HCT116 (cell line): ENCODE measurements at regions not wholly inside any gene's neighbourhood (a gene's known extent, or its start where the extent isn't known, plus 50 kb on each side); places are given as distances from the start of the nearest gene placed in this dataset.

Experiments
- ATAC-seq: fragments of 200-7000 bp; cut with Tn5 transposase; 2 replicates; pipeline ENCODE4 v1.9.1; 2020; ENCODE audit warnings: mild to moderate bottlenecking, moderate library complexity
- BruUV-seq: library from RNA; stranded (reverse); fragments of 400-500 nt; replicated peaks from 2 replicates; lab custom pipeline; 2021; lab: Mats Ljungman, UMichigan
- CTCF ChIA-PET: fragments of 300-600 bp; sonication (Branson Sonifier 250); formaldehyde crosslinking; loops from one replicate; lab custom pipeline; 2021; ENCODE audit warnings: antibody characterized with exemption; lab: Charles Lee
- POLR2A ChIA-PET: fragments of 300-600, 350-600 bp; sonication (Branson Sonifier 250); formaldehyde crosslinking; loops from one replicate; lab custom pipeline; 2021; ENCODE audit warnings: antibody characterized with exemption; lab: Charles Lee
- RAD21 ChIA-PET, 2 experiments: fragments of 300-600 bp; sonication (Branson Sonifier 250); formaldehyde crosslinking; loops; one replicate each; lab custom pipeline; 2023; ENCODE audit warnings: low total read pairs in 2 of 2; ENCODE audit not compliant: uncharacterized antibody in 2 of 2, unreplicated experiment in 2 of 2, low non-redundant PET in 1 of 2; lab: Charles Lee
- DNase-seq: peaks from one replicate; pipeline ENCODE4 v3.0.0-alpha.2; 2010; ENCODE audit warnings: low read depth, low spot score
- H2AFZ ChIP-seq: fragments of 200-600 bp; shearing (Covaris generic), sonication (generic); 2 replicates; pipeline ENCODE4 v1.6.1; 2017; ENCODE audit warnings: low read depth, mixed run types, mixed read lengths, antibody characterized with exemption, low read length; ENCODE audit not compliant: poor library complexity, severe bottlenecking
- H3K27ac ChIP-seq: 2 replicates; pipeline ENCODE4 v1.5.1; 2012; ENCODE audit warnings: low read depth, low read length
- H3K27me3 ChIP-seq: fragments of 200-600 bp; sonication (generic); 2 replicates; pipeline ENCODE4 v1.6.1; 2016; ENCODE audit warnings: mixed run types, low read length, mixed read lengths; ENCODE audit not compliant: insufficient read depth
- H3K36me3 ChIP-seq, 2 experiments: fragments of 200-500 bp in 1 of 2; fragments of 200-600 bp in 1 of 2; sonication (Bioruptor generic) in 1 of 2; sonication (generic) in 1 of 2; 2 replicates each; pipeline versions ENCODE4 v1.5.1 to v1.6.1; 2014 to 2016; ENCODE audit warnings: low read length in 2 of 2, inconsistent platforms in 1 of 2, mixed read lengths in 1 of 2, mixed run types in 1 of 2; ENCODE audit not compliant: insufficient read depth in 2 of 2, control insufficient read depth in 1 of 2
- H3K4me1 ChIP-seq, 2 experiments: fragments of 200-600 bp in 1 of 2; sonication (generic) in 1 of 2; 2 replicates each; pipeline versions ENCODE4 v1.5.1 to v1.6.1; 2012 to 2017; ENCODE audit warnings: low read length in 2 of 2, inconsistent platforms in 1 of 2, mild to moderate bottlenecking in 1 of 2, mixed read lengths in 1 of 2, mixed run types in 1 of 2, moderate library complexity in 1 of 2; ENCODE audit not compliant: insufficient read depth in 2 of 2, control insufficient read depth in 1 of 2
- H3K4me2 ChIP-seq: fragments of 200-600 bp; sonication (generic); 2 replicates; pipeline ENCODE4 v1.6.1; 2017; ENCODE audit warnings: mixed run types, low read length, mixed read lengths
- H3K4me3 ChIP-seq, 2 experiments: fragments of 200-600 bp in 1 of 2; sonication (generic) in 1 of 2; replicated peaks in 1 of 2; 2 replicates each; pipeline ENCODE4 v1.5.1; 2011 to 2016; ENCODE audit warnings: low read length in 2 of 2, control low read depth in 1 of 2, low read depth in 1 of 2, mild to moderate bottlenecking in 1 of 2, mixed read lengths in 1 of 2, mixed run types in 1 of 2
- H3K79me2 ChIP-seq: fragments of 200-600 bp; sonication (generic); 2 replicates; pipeline ENCODE4 v1.6.1; 2017; ENCODE audit warnings: mild to moderate bottlenecking, mixed run types, low read length, moderate library complexity, mixed read lengths; ENCODE audit not compliant: insufficient read depth
- H3K9ac ChIP-seq: fragments of 200-600 bp; sonication (generic); 2 replicates; pipeline ENCODE4 v1.6.1; 2016; ENCODE audit warnings: low read length, mixed read lengths
- H3K9me2 ChIP-seq: fragments of 200-600 bp; sonication (generic), shearing (Covaris generic); 2 replicates; pipeline ENCODE4 v1.6.1; 2017; ENCODE audit warnings: mixed run types, mild to moderate bottlenecking, moderate library complexity; ENCODE audit not compliant: insufficient read depth
- H3K9me3 ChIP-seq, 2 experiments: fragments of 200-500 bp in 1 of 2; fragments of 200-600 bp in 1 of 2; sonication (Bioruptor generic) in 1 of 2; sonication (generic) in 1 of 2; 2 replicates each; pipeline ENCODE4 v1.6.1; 2014 to 2017; ENCODE audit warnings: low read length in 2 of 2, mixed read lengths in 2 of 2, inconsistent platforms in 1 of 2, low read depth in 1 of 2, mild to moderate bottlenecking in 1 of 2, mixed run types in 1 of 2, moderate library complexity in 1 of 2; ENCODE audit not compliant: control insufficient read depth in 1 of 2, insufficient read depth in 1 of 2
- H4K20me1 ChIP-seq: fragments of 200-600 bp; sonication (generic), shearing (Covaris generic); 2 replicates; pipeline ENCODE4 v1.6.1; 2017; ENCODE audit warnings: mixed run types, mild to moderate bottlenecking, moderate library complexity; ENCODE audit not compliant: insufficient read depth
- ATF3 ChIP-seq: IDR thresholded peaks from 2 replicates; pipeline ENCODE4 v1.6.1; 2012
- EZH2phosphoT487 ChIP-seq: fragments of 200-600 bp; IDR thresholded peaks from 2 replicates; pipeline ENCODE4 v1.6.1; 2018; ENCODE audit warnings: antibody characterized with exemption, borderline replicate concordance
- FOSL1 ChIP-seq: IDR thresholded peaks from 2 replicates; pipeline ENCODE4 v1.6.1; 2012; ENCODE audit warnings: low read depth
- POLR2AphosphoS5 ChIP-seq: IDR thresholded peaks from 2 replicates; pipeline ENCODE4 v1.6.1; 2011; ENCODE audit warnings: mild to moderate bottlenecking, low read depth, low read length, moderate library complexity
- RAD21 ChIP-seq: IDR thresholded peaks from 2 replicates; pipeline ENCODE4 v1.6.1; 2012; ENCODE audit warnings: low read depth, mild to moderate bottlenecking
- ZFX ChIP-seq: fragments of 450-650 bp; IDR thresholded peaks from 2 replicates; pipeline ENCODE4 v1.6.1; 2017
- ZNF274 ChIP-seq: fragments of 200-500 bp; sonication (Bioruptor generic); IDR thresholded peaks from 2 replicates; pipeline ENCODE4 v1.6.1; 2014; ENCODE audit warnings: mild to moderate bottlenecking, low read depth, low read length, inconsistent platforms
- intact Hi-C: fragments of 100-400 bp; cut with micrococcal nuclease; formaldehyde crosslinking; loops from 2 replicates; pipeline ENCODE4 v1.10.0; 2022
- TF ChIP-seq, protein P1 (sequence below): IDR thresholded peaks from 2 replicates; pipeline ENCODE4 v1.6.1; 2012; ENCODE audit warnings: low read depth
- TF ChIP-seq, protein P2 (sequence below), 3 experiments: fragments of 200-600 bp in 1 of 3; sonication (generic) in 1 of 3; IDR thresholded peaks in 2 of 3; conservative IDR thresholded peaks in 1 of 3; 2 replicates each; pipeline ENCODE4 v1.5.1; 2012 to 2017; ENCODE audit warnings: low read depth in 2 of 3, low read length in 2 of 3, antibody characterized with exemption in 1 of 3, borderline replicate concordance in 1 of 3, control low read depth in 1 of 3, mild to moderate bottlenecking in 1 of 3, mixed read lengths in 1 of 3, mixed run types in 1 of 3, moderate library complexity in 1 of 3; ENCODE audit not compliant: insufficient read depth in 1 of 3

- H3K36me3 ChIP-seq: no peaks in the 10 kb centered on the region
- no peaks in the 10 kb centered on the region; a peak in 1 of 4 replicates for H3K9me3 ChIP-seq
- POLR2A ChIA-PET: no interaction called here
- H3K4me1 ChIP-seq: peaks cover 11 to 33% of the 10 kb centered on the region in 2 experiments
- peak; percentile 32; the same call in 1 of the 2 replicates for ATAC-seq
- no peaks in the 10 kb centered on the region for H4K20me1 ChIP-seq
- H3K79me2 ChIP-seq: no peaks in the 10 kb centered on the region
- intact Hi-C loops: no loop called here
- no TSS peak for BruUV-seq
- DNase-seq: no peak
- H3K9ac ChIP-seq: no peak overlapping the region
- TF ChIP-seq, protein P1, sequence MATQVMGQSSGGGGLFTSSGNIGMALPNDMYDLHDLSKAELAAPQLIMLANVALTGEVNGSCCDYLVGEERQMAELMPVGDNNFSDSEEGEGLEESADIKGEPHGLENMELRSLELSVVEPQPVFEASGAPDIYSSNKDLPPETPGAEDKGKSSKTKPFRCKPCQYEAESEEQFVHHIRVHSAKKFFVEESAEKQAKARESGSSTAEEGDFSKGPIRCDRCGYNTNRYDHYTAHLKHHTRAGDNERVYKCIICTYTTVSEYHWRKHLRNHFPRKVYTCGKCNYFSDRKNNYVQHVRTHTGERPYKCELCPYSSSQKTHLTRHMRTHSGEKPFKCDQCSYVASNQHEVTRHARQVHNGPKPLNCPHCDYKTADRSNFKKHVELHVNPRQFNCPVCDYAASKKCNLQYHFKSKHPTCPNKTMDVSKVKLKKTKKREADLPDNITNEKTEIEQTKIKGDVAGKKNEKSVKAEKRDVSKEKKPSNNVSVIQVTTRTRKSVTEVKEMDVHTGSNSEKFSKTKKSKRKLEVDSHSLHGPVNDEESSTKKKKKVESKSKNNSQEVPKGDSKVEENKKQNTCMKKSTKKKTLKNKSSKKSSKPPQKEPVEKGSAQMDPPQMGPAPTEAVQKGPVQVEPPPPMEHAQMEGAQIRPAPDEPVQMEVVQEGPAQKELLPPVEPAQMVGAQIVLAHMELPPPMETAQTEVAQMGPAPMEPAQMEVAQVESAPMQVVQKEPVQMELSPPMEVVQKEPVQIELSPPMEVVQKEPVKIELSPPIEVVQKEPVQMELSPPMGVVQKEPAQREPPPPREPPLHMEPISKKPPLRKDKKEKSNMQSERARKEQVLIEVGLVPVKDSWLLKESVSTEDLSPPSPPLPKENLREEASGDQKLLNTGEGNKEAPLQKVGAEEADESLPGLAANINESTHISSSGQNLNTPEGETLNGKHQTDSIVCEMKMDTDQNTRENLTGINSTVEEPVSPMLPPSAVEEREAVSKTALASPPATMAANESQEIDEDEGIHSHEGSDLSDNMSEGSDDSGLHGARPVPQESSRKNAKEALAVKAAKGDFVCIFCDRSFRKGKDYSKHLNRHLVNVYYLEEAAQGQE: no peak
- TF ChIP-seq RAD21: no peak
- H3K27me3 ChIP-seq: no peaks in the 10 kb centered on the region
- CTCF ChIA-PET: interaction anchor here (1.0 kb wide), 1 partner anchor 86 kb away, joined by 4 read pairs; no protein-coding TSS in a partner anchor
- no peaks in the 10 kb centered on the region for H3K9me2 ChIP-seq
- no peak overlapping the region for H3K4me3 ChIP-seq
- RAD21 ChIA-PET: no interaction called here
- no peak overlapping the region for H2AFZ ChIP-seq
- H3K27ac ChIP-seq: no peak overlapping the region
- peak overlapping the region; percentile 17; the same call in 1 of the 2 replicates for H3K4me2 ChIP-seq
These were observed 224.3 kb downstream of the SOX9 start for GRCh38 chr17:72345088-72345487.

GRCh38 chr17:72345536-72345935 is 224.7 kb downstream of the SOX9 start:
- H3K36me3 ChIP-seq: no peaks in the 10 kb centered on the region
- TF ChIP-seq, protein P2, sequence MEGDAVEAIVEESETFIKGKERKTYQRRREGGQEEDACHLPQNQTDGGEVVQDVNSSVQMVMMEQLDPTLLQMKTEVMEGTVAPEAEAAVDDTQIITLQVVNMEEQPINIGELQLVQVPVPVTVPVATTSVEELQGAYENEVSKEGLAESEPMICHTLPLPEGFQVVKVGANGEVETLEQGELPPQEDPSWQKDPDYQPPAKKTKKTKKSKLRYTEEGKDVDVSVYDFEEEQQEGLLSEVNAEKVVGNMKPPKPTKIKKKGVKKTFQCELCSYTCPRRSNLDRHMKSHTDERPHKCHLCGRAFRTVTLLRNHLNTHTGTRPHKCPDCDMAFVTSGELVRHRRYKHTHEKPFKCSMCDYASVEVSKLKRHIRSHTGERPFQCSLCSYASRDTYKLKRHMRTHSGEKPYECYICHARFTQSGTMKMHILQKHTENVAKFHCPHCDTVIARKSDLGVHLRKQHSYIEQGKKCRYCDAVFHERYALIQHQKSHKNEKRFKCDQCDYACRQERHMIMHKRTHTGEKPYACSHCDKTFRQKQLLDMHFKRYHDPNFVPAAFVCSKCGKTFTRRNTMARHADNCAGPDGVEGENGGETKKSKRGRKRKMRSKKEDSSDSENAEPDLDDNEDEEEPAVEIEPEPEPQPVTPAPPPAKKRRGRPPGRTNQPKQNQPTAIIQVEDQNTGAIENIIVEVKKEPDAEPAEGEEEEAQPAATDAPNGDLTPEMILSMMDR (IDR thresholded peaks at IDR 0.05 in 2 of 3, conservative IDR thresholded peaks at IDR 0.05 in 1 of 3; ENCODE audit: borderline replicate concordance in 1 of 3, insufficient read depth in 1 of 3, low read depth in 2 of 3, low read length in 2 of 3): peak; percentile 7 to 36 (median 29); a peak in 3 of 6 replicates
- TF ChIP-seq ZFX (no peak), EZH2phosphoT487 (no peak), FOSL1 (no peak), POLR2AphosphoS5 (no peak), ZNF274 (no peak), ATF3 (no peak), RAD21 (peak; percentile 74)
- ChIA-PET POLR2A (no interaction called here), CTCF (interaction anchor here (1.0 to 1.2 kb wide), 2 partner anchors 85 to 86 kb away, joined by 4 read pairs; no protein-coding TSS in a partner anchor), RAD21 (no interaction called here)
- H3K9ac ChIP-seq: no peak overlapping the region
- no TSS peak for BruUV-seq
- no peaks in the 10 kb centered on the region for H3K9me2 ChIP-seq
- no peak overlapping the region for H3K27ac ChIP-seq
- no peaks in the 10 kb centered on the region; a peak in 1 of 4 replicates for H3K9me3 ChIP-seq
- intact Hi-C loops: no loop called here
- no peaks in the 10 kb centered on the region for H4K20me1 ChIP-seq
- H3K4me3 ChIP-seq: no peak overlapping the region
- H3K4me1 ChIP-seq: peaks cover 6 to 28% of the 10 kb centered on the region in 2 experiments; a peak in 3 of 4 replicates
- H3K4me2 ChIP-seq: peak overlapping the region; percentile 17; the same call in 1 of the 2 replicates
- H2AFZ ChIP-seq: no peak overlapping the region
- H3K27me3 ChIP-seq: no peaks in the 10 kb centered on the region
- ATAC-seq: 0 out of 2 replicates have a peak, but pooled peaks have one; percentile 13
- no peak for DNase-seq
- H3K79me2 ChIP-seq: no peaks in the 10 kb centered on the region
